ENCODE measurements at regions not wholly inside any gene's neighbourhood (a gene's known extent, or its start where the extent isn't known, plus 50 kb on each side); places are given as distances from the start of the nearest gene placed in this dataset.

DNA sequence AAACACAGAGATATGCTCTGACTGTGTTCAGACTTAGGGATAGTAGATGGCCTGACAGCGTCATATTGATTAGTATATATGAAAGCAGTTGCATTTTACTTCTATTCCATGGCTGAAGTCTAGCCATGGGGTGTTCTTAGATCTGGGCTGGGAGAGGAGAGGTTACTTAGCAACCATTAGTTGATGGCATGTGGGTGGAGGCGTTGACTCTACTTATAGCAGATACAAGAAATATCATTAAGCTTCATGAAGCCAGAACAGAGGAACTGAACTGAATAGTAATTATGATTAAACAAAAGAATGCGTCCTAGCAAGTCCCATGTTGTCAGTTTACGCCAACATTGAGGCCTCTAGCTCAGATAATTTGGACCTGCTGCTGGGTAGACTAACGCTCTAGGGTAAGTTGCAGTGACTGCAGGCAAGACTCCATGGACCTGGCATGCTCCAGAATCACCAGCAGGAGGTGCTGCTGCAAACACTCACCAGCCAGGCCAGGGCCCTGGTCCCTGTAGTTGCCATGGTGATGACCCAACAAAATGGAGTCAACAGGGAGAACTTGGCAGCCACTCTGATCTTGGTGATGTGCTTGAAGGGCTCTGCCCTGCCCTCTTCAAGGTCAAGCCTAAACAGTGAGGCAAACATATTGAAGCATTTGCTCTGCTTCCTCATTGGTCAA lies 477.3 kb downstream of the PREX1 start (continued):
- TF ChIP-seq MAZ (IDR thresholded peaks at IDR 0.05; ENCODE audit: borderline replicate concordance, low read depth, low read length) (no peak), MAZ (CRISPR knock-in tag; IDR thresholded peaks at IDR 0.05; ENCODE audit: low read depth) (no peak), BORCS8-MEF2B (CRISPR knock-in tag; IDR thresholded peaks at IDR 0.05) (0 out of 2 replicates have a peak, but pooled peaks have one; percentile 44), RFX3 (CRISPR knock-in tag; IDR thresholded peaks at IDR 0.05) (peak; percentile 71), ZNF563 (CRISPR knock-in tag; IDR thresholded peaks at IDR 0.05) (no peak), ZNF501 (CRISPR knock-in tag; IDR thresholded peaks at IDR 0.05) (no peak), STAG1 (CRISPR knock-in tag; IDR thresholded peaks at IDR 0.05) (peak; percentile 84), ZNF644 (CRISPR knock-in tag; IDR thresholded peaks at IDR 0.05; ENCODE audit: low read depth) (peak; percentile 74; the same call in 1 of the 2 replicates), ZFX (CRISPR knock-in tag; IDR thresholded peaks at IDR 0.05; ENCODE audit: low read depth) (peak; percentile 38; the same call in 1 of the 2 replicates), CC2D1A (CRISPR knock-in tag; IDR thresholded peaks at IDR 0.05) (0 out of 2 replicates have a peak, but pooled peaks have one; percentile 45), RFX1 (IDR thresholded peaks at IDR 0.05) (peak; percentile 77), ZSCAN22 (CRISPR knock-in tag; IDR thresholded peaks at IDR 0.05) (no peak), ZFP1 (CRISPR knock-in tag; IDR thresholded peaks at IDR 0.05) (no peak), RAD21 (CRISPR knock-in tag; IDR thresholded peaks at IDR 0.05) (peak; percentile 91)
- TF ChIP-seq, protein P1, sequence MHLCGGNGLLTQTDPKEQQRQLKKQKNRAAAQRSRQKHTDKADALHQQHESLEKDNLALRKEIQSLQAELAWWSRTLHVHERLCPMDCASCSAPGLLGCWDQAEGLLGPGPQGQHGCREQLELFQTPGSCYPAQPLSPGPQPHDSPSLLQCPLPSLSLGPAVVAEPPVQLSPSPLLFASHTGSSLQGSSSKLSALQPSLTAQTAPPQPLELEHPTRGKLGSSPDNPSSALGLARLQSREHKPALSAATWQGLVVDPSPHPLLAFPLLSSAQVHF (CRISPR knock-in tag; IDR thresholded peaks at IDR 0.05): 0 out of 2 replicates have a peak, but pooled peaks have one; percentile 23
- TF ChIP-seq, protein P2, sequence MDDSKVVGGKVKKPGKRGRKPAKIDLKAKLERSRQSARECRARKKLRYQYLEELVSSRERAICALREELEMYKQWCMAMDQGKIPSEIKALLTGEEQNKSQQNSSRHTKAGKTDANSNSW (CRISPR knock-in tag; IDR thresholded peaks at IDR 0.05; ENCODE audit: borderline replicate concordance): no peak
- TF ChIP-seq, protein P3, sequence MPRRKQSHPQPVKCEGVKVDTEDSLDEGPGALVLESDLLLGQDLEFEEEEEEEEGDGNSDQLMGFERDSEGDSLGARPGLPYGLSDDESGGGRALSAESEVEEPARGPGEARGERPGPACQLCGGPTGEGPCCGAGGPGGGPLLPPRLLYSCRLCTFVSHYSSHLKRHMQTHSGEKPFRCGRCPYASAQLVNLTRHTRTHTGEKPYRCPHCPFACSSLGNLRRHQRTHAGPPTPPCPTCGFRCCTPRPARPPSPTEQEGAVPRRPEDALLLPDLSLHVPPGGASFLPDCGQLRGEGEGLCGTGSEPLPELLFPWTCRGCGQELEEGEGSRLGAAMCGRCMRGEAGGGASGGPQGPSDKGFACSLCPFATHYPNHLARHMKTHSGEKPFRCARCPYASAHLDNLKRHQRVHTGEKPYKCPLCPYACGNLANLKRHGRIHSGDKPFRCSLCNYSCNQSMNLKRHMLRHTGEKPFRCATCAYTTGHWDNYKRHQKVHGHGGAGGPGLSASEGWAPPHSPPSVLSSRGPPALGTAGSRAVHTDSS (CRISPR knock-in tag; conservative IDR thresholded peaks at IDR 0.05): no peak
- TF ChIP-seq, protein P4, sequence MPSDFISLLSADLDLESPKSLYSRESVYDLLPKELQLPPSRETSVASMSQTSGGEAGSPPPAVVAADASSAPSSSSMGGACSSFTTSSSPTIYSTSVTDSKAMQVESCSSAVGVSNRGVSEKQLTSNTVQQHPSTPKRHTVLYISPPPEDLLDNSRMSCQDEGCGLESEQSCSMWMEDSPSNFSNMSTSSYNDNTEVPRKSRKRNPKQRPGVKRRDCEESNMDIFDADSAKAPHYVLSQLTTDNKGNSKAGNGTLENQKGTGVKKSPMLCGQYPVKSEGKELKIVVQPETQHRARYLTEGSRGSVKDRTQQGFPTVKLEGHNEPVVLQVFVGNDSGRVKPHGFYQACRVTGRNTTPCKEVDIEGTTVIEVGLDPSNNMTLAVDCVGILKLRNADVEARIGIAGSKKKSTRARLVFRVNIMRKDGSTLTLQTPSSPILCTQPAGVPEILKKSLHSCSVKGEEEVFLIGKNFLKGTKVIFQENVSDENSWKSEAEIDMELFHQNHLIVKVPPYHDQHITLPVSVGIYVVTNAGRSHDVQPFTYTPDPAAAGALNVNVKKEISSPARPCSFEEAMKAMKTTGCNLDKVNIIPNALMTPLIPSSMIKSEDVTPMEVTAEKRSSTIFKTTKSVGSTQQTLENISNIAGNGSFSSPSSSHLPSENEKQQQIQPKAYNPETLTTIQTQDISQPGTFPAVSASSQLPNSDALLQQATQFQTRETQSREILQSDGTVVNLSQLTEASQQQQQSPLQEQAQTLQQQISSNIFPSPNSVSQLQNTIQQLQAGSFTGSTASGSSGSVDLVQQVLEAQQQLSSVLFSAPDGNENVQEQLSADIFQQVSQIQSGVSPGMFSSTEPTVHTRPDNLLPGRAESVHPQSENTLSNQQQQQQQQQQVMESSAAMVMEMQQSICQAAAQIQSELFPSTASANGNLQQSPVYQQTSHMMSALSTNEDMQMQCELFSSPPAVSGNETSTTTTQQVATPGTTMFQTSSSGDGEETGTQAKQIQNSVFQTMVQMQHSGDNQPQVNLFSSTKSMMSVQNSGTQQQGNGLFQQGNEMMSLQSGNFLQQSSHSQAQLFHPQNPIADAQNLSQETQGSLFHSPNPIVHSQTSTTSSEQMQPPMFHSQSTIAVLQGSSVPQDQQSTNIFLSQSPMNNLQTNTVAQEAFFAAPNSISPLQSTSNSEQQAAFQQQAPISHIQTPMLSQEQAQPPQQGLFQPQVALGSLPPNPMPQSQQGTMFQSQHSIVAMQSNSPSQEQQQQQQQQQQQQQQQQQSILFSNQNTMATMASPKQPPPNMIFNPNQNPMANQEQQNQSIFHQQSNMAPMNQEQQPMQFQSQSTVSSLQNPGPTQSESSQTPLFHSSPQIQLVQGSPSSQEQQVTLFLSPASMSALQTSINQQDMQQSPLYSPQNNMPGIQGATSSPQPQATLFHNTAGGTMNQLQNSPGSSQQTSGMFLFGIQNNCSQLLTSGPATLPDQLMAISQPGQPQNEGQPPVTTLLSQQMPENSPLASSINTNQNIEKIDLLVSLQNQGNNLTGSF (CRISPR knock-in tag; IDR thresholded peaks at IDR 0.05): no peak
- TF ChIP-seq, protein P5, sequence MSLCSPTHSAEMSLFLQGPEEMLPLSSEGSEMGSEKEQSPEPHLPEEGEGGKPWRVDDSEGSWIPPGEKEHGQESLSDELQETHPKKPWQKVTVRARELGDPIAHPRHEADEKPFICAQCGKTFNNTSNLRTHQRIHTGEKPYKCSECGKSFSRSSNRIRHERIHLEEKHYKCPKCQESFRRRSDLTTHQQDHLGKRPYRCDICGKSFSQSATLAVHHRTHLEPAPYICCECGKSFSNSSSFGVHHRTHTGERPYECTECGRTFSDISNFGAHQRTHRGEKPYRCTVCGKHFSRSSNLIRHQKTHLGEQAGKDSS (CRISPR knock-in tag; IDR thresholded peaks at IDR 0.05; ENCODE audit: borderline replicate concordance, low read depth): peak; percentile 32; the same call in 1 of the 2 replicates
- TF ChIP-seq, protein P6, sequence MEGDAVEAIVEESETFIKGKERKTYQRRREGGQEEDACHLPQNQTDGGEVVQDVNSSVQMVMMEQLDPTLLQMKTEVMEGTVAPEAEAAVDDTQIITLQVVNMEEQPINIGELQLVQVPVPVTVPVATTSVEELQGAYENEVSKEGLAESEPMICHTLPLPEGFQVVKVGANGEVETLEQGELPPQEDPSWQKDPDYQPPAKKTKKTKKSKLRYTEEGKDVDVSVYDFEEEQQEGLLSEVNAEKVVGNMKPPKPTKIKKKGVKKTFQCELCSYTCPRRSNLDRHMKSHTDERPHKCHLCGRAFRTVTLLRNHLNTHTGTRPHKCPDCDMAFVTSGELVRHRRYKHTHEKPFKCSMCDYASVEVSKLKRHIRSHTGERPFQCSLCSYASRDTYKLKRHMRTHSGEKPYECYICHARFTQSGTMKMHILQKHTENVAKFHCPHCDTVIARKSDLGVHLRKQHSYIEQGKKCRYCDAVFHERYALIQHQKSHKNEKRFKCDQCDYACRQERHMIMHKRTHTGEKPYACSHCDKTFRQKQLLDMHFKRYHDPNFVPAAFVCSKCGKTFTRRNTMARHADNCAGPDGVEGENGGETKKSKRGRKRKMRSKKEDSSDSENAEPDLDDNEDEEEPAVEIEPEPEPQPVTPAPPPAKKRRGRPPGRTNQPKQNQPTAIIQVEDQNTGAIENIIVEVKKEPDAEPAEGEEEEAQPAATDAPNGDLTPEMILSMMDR (CRISPR knock-in tag; IDR thresholded peaks at IDR 0.05): peak; percentile 82
